Upper lobe of left lung (tissue), 4 donors: ENCODE measurements at regions not wholly inside any gene's neighbourhood (a gene's known extent, or its start where the extent isn't known, plus 50 kb on each side); places are given as distances from the start of the nearest gene placed in this dataset.

Experiments
- CTCF ChIP-seq, 6 experiments: fragments of 450-650 bp in 4 of 6; fragments of 200-600 bp in 2 of 6; sonication (generic) in 2 of 6; IDR thresholded peaks; one replicate each; pipeline ENCODE4 v1.5.1; 2016 to 2019; ENCODE audit warnings: antibody characterized with exemption in 6 of 6
- POLR2A ChIP-seq, 4 donors: fragments of 450-650 bp; IDR thresholded peaks; one replicate each; pipeline ENCODE4 v1.5.1; 2016 to 2017; ENCODE audit warnings: antibody characterized with exemption in 4 of 4, mild to moderate bottlenecking in 2 of 4
- POLR2AphosphoS5 ChIP-seq, 2 donors: sonication (generic); formaldehyde crosslinking; IDR thresholded peaks; one replicate each; pipeline ENCODE4 v1.5.1; 2017; ENCODE audit warnings: antibody characterized with exemption in 2 of 2

GRCh38 chr2:180062178-180062577, 55.1 kb upstream of the CWC22 start:
- no peak for TF ChIP-seq POLR2AphosphoS5 (IDR thresholded peaks at IDR 0.05)
- TF ChIP-seq POLR2A (IDR thresholded peaks at IDR 0.05), result no peak
- TF ChIP-seq CTCF (IDR thresholded peaks at IDR 0.05), result no peak
